ENCODE measurements at regions not wholly inside any gene's neighbourhood (a gene's known extent, or its start where the extent isn't known, plus 50 kb on each side); places are given as distances from the start of the nearest gene placed in this dataset.

GRCh38 chr3:187434524-187434923 lies 66.3 kb downstream of the RTP4 start:
- TF ChIP-seq, protein P1, sequence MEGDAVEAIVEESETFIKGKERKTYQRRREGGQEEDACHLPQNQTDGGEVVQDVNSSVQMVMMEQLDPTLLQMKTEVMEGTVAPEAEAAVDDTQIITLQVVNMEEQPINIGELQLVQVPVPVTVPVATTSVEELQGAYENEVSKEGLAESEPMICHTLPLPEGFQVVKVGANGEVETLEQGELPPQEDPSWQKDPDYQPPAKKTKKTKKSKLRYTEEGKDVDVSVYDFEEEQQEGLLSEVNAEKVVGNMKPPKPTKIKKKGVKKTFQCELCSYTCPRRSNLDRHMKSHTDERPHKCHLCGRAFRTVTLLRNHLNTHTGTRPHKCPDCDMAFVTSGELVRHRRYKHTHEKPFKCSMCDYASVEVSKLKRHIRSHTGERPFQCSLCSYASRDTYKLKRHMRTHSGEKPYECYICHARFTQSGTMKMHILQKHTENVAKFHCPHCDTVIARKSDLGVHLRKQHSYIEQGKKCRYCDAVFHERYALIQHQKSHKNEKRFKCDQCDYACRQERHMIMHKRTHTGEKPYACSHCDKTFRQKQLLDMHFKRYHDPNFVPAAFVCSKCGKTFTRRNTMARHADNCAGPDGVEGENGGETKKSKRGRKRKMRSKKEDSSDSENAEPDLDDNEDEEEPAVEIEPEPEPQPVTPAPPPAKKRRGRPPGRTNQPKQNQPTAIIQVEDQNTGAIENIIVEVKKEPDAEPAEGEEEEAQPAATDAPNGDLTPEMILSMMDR (IDR thresholded peaks at IDR 0.05; ENCODE audit: extremely low read depth in 1 of 2, insufficient read depth in 1 of 2, low read depth in 1 of 2, low read length in 2 of 2) = no peak
- TF ChIP-seq FOS (IDR thresholded peaks at IDR 0.05; ENCODE audit: borderline replicate concordance, insufficient read depth, low read length) (no peak), POLR2A (IDR thresholded peaks at IDR 0.05; ENCODE audit: low read depth, low read length) (no peak), POLR2AphosphoS5 (IDR thresholded peaks at IDR 0.05; ENCODE audit: insufficient read depth, low read depth, low read length) (no peak), EZH2 (IDR thresholded peaks at IDR 0.05; ENCODE audit: borderline replicate concordance, low read depth, low read length, severe bottlenecking) (no peak), MAX (IDR thresholded peaks at IDR 0.05; ENCODE audit: insufficient read depth, insufficient read length) (no peak), MYC (IDR thresholded peaks at IDR 0.05; ENCODE audit: low read depth, low read length) (no peak)
